GM12801 (cell line): ENCODE measurements at regions not wholly inside any gene's neighbourhood (a gene's known extent, or its start where the extent isn't known, plus 50 kb on each side); places are given as distances from the start of the nearest gene placed in this dataset.

ENCODE experiments used
- TF ChIP-seq, protein P1 (sequence below): IDR thresholded peaks from one replicate; pipeline ENCODE4 v1.5.1; 2011; ENCODE audit warnings: control low read depth; ENCODE audit not compliant: insufficient read length; ENCODE audit errors: extremely low read depth

DNA sequence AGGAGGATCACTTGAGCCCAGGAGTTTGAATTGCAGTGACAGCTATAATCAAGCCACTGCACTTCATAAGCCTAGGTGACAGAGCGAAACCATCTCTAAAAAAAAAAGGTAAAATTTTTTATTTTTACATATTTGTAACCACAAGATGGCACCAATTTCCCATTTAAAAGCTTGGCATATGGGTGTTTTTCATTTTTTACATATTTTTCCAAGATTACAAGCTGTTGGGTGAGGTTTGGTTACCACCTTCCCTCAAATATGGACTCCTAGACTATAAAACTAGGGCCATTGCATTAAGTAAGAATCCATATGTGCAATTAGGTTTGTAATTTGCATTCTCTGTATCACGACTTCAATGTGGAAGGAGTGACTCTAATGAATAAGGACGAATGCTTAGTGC is 129.3 kb upstream of the ACBD5 start:
- TF ChIP-seq, protein P1, sequence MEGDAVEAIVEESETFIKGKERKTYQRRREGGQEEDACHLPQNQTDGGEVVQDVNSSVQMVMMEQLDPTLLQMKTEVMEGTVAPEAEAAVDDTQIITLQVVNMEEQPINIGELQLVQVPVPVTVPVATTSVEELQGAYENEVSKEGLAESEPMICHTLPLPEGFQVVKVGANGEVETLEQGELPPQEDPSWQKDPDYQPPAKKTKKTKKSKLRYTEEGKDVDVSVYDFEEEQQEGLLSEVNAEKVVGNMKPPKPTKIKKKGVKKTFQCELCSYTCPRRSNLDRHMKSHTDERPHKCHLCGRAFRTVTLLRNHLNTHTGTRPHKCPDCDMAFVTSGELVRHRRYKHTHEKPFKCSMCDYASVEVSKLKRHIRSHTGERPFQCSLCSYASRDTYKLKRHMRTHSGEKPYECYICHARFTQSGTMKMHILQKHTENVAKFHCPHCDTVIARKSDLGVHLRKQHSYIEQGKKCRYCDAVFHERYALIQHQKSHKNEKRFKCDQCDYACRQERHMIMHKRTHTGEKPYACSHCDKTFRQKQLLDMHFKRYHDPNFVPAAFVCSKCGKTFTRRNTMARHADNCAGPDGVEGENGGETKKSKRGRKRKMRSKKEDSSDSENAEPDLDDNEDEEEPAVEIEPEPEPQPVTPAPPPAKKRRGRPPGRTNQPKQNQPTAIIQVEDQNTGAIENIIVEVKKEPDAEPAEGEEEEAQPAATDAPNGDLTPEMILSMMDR = no peak

DNA sequence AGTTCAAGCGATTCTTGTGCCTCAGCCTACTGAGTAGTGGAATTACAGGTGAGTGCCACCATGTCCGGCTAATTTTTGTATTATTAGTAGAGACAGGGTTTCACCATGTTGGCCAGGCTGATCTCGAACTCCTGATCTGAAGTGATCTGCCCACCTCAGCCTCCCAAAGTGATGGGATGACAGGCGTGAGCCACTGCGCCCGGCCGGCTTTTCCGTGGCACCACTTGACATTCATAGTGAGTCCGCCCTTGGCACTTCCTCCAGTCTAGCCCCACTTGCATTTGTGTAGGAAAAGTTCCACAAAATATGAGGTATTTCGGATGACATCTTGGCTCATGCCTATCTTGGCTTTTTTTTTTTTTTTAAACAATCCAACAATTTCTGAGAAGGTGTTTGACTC is 128.1 kb upstream of the ACBD5 start:
- TF ChIP-seq, protein P1 = no peak

GRCh38 chr10:27366769-27367168 is 126.2 kb upstream of the ACBD5 start:
- TF ChIP-seq, protein P1 = no peak

DNA sequence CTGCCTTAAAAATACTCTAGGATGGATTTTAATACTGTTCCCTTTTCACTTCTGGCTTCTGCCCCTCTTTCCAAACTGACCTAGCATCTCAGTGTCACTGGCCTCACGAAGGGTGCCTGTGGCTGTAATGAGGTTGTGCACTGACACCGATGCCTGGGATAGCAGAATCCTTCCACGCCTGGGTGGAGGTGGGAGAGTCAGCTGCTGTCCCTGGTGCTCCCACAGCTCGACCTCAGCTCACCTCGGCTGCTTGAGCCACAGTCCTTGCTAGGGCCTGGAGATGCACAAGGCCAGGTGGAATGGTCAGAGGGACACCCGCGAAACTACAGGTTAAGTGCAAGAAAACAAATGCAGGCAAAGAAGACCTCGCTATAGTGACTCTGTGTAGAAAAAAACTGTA is 123.4 kb upstream of the ACBD5 start:
- TF ChIP-seq, protein P1 = no peak

- TF ChIP-seq, protein P1 = peak; percentile 74
Measured at GRCh38 chr10:27360581-27361172, 120.1 kb upstream of the ACBD5 start.

GRCh38 chr10:27359792-27360355 is 119.3 kb upstream of the ACBD5 start:
- TF ChIP-seq, protein P1 = no peak

DNA sequence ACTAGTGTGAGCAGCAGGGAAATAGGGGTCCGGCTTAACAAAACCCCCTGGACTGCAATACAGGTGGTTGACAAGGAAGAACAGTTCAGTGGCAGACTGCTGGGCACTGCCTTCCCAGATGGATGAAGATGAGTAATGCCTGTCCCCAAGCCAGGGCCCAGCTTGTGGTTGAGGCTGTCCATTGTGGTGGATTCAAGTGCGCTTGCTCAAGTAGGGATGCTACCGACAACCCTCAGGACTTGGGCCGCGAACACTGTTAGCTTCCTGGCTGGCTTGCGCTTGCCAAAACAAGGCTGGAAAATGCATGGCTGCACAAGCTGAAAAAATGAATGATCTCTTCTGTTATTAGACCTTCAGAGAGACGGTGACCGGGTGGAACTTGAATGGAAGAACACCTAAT is 116.1 kb upstream of the ACBD5 start:
- TF ChIP-seq, protein P1 = no peak
